KOPT-K1 (cell line): ENCODE measurements at regions not wholly inside any gene's neighbourhood (a gene's known extent, or its start where the extent isn't known, plus 50 kb on each side); places are given as distances from the start of the nearest gene placed in this dataset.

Experiments used
- H3K27ac ChIP-seq: fragments of 200-600 bp; sonication (generic); 2 replicates; pipeline ENCODE4 v1.5.1; 2016; ENCODE audit warnings: antibody characterized with exemption, mild to moderate bottlenecking, low read depth, low read length; ENCODE audit not compliant: poor library complexity, severe bottlenecking
- H3K36me3 ChIP-seq: fragments of 200-600 bp; sonication (generic); 2 replicates; pipeline ENCODE4 v1.5.1; 2017; ENCODE audit warnings: antibody characterized with exemption, mild to moderate bottlenecking, low read length, moderate library complexity; ENCODE audit not compliant: insufficient read depth
- H3K9me3 ChIP-seq: fragments of 200-600 bp; sonication (generic); 2 replicates; pipeline ENCODE4 v1.5.1; 2017; ENCODE audit warnings: antibody characterized with exemption, low read length, mild to moderate bottlenecking; ENCODE audit not compliant: insufficient read depth, poor library complexity, severe bottlenecking

- H3K9me3 ChIP-seq = no peaks in the 10 kb centered on the region
- no peaks in the 10 kb centered on the region for H3K36me3 ChIP-seq
- no peak overlapping the region for H3K27ac ChIP-seq
Observed at GRCh38 chr3:28905798-28906197, 375.1 kb upstream of the RBMS3 start.

- Histone ChIP-seq H3K9me3 (no peaks in the 10 kb centered on the region), H3K36me3 (no peaks in the 10 kb centered on the region), H3K27ac (no peak overlapping the region)
Observed at GRCh38 chr3:28906561-28907310, 374.1 kb upstream of the RBMS3 start.

GRCh38 chr3:28907616-28908015 lies 373.3 kb upstream of the RBMS3 start:
- Histone ChIP-seq H3K9me3 (no peaks in the 10 kb centered on the region), H3K36me3 (no peaks in the 10 kb centered on the region), H3K27ac (no peak overlapping the region)

GRCh38 chr3:28912120-28912885 lies 368.6 kb upstream of the RBMS3 start:
- Histone ChIP-seq H3K27ac (no peak overlapping the region), H3K9me3 (no peaks in the 10 kb centered on the region), H3K36me3 (no peaks in the 10 kb centered on the region)

GRCh38 chr3:28915741-28916500 lies 364.9 kb upstream of the RBMS3 start:
- Histone ChIP-seq H3K27ac (no peak overlapping the region), H3K36me3 (no peaks in the 10 kb centered on the region), H3K9me3 (no peaks in the 10 kb centered on the region)

GRCh38 chr3:28916713-28917499 lies 364.0 kb upstream of the RBMS3 start:
- H3K36me3 ChIP-seq = no peaks in the 10 kb centered on the region
- no peak overlapping the region for H3K27ac ChIP-seq
- H3K9me3 ChIP-seq = no peaks in the 10 kb centered on the region

- no peaks in the 10 kb centered on the region for H3K36me3 ChIP-seq
- H3K9me3 ChIP-seq = no peaks in the 10 kb centered on the region
- no peak overlapping the region for H3K27ac ChIP-seq
Observed at GRCh38 chr3:28917895-28918475, 362.9 kb upstream of the RBMS3 start.

- H3K27ac ChIP-seq = no peak overlapping the region
- no peaks in the 10 kb centered on the region for H3K9me3 ChIP-seq
- no peaks in the 10 kb centered on the region for H3K36me3 ChIP-seq
Observed at GRCh38 chr3:28922376-28922775, 358.5 kb upstream of the RBMS3 start.

- no peak overlapping the region for H3K27ac ChIP-seq
- no peaks in the 10 kb centered on the region for H3K36me3 ChIP-seq
- no peaks in the 10 kb centered on the region for H3K9me3 ChIP-seq
Observed at GRCh38 chr3:28923994-28924393, 356.9 kb upstream of the RBMS3 start.

- Histone ChIP-seq H3K27ac (no peak overlapping the region), H3K36me3 (no peaks in the 10 kb centered on the region), H3K9me3 (no peaks in the 10 kb centered on the region)
Observed at GRCh38 chr3:28924744-28925360, 356.0 kb upstream of the RBMS3 start.

GRCh38 chr3:28933337-28933736 lies 347.5 kb upstream of the RBMS3 start:
- Histone ChIP-seq H3K9me3 (no peaks in the 10 kb centered on the region), H3K27ac (no peak overlapping the region), H3K36me3 (no peaks in the 10 kb centered on the region)

- Histone ChIP-seq H3K36me3 (no peaks in the 10 kb centered on the region), H3K27ac (no peak overlapping the region), H3K9me3 (no peaks in the 10 kb centered on the region)
Observed at GRCh38 chr3:28934126-28934813, 346.6 kb upstream of the RBMS3 start.

GRCh38 chr3:28935146-28935545 lies 345.7 kb upstream of the RBMS3 start:
- Histone ChIP-seq H3K27ac (no peak overlapping the region), H3K9me3 (no peaks in the 10 kb centered on the region), H3K36me3 (no peaks in the 10 kb centered on the region)

GRCh38 chr3:28936154-28936553 lies 344.7 kb upstream of the RBMS3 start:
- no peaks in the 10 kb centered on the region for H3K36me3 ChIP-seq
- no peak overlapping the region for H3K27ac ChIP-seq
- no peaks in the 10 kb centered on the region for H3K9me3 ChIP-seq
